CD4-positive, alpha-beta T cell treated with Interleukin-2 at 100 ng/mL for 4 hours (primary cell): ENCODE measurements at regions not wholly inside any gene's neighbourhood (a gene's known extent, or its start where the extent isn't known, plus 50 kb on each side); places are given as distances from the start of the nearest gene placed in this dataset.
"Not testable (repeated sequence)": the region's sequence is repeated elsewhere in the genome, so short reads cannot be mapped to it uniquely, and the experiment has no call there.

Source experiments
- DNase-seq: peaks from one replicate; pipeline ENCODE4 v3.0.0-alpha.2; 2020; ENCODE audit warnings: low spot score

GRCh38 chr3:182261041-182261440 is 532.3 kb upstream of the ATP11B start:
- no peak for DNase-seq

DNA sequence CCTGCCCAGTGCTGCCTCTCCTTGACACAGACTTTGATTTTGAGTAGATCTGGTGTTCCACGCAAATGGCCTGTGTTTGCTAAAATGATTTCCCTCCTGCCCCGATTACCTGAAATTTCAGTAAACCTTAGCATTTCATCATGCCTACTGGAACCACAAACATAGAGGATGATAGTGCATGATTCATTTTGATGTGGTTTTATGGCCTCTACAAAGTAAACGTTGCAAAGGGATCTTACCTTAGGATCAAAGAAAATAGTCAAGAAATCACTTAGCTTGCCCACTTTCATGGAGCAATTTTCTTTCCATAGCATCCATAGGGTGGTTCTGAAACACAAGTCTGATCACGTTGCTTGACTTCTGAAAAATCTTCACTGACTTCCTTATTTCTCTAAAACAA is 524.6 kb upstream of the ATP11B start:
- DNase-seq = no peak

DNA sequence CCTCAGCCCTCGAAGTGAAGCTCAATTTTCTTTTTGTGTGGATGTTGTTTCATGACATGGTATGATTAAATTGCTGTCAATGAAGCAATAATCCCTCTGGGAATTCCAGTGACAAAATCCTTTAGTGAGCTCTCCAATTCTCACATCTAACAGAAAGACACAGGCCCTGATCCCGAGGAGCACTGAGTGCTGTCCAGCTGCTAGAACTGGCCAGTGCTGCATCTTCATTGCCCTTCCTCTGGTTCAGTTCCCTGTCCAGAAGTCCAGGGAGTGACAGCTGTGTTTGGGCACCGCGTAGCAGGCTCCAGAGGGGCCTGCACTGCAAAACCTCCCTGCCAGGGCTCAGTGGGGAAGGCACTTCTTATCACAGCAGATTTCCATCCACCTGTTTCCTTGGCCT is 516.8 kb upstream of the ATP11B start:
- no peak for DNase-seq

DNA sequence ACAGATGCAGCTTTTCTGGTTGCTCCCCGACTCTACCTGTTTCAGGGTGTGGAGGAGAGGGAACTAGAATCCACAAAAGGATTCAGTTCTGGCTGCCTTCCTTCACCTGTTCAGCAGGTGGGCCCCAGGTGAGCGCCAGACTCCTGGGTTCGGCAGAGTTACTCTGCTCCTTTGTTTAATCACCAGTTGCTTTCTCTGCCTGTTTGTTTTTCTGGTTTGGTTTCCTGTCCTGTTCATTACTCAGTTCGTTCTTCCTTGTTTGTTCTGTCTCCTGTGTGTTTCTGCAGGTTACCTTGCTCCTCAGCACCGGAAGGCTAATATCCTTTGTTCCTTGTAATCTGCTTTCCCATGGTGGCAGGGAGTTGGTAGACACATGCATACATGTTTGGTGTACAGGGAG is 508.5 kb upstream of the ATP11B start:
- no peak for DNase-seq

DNA sequence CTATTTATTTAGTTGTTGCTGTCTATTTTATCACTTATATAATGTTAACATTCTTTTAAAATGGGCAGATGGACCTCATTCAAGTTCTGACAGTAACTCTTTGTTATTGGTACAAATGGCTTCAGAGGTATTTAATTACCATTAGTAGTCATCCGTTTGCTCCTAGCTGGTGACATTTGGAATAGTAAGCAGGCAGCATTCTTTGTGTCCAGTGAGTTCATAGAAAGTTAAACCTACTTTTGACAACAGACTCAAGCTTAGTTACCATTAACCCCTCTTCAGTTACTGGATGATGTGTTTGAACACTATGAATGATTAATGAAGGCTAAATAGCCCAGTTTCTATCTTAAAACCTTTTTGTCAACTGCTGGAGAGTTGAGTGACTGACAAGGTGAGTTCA is 500.7 kb upstream of the ATP11B start:
- DNase-seq = no peak

GRCh38 chr3:182294256-182294655 is 499.0 kb upstream of the ATP11B start:
- DNase-seq = no peak

DNA sequence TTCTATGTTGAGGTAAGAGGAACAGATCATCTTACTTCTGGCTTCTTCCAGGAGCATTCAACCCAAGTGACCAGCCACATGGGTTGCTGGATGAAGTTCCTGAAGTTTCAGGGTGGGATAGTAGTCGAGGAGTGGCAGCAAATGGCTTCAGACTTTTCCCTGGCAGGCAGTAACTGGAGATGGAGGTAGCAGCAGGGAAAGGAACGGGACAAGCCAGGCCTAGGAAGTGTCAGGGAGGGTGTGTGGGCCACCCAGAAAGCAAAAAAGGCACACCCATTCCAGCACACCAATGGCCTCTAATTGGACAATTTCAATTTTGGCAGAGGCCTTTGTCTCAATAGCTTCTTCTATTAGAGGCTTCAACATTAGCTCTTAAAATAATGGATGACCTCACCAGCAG is 498.6 kb upstream of the ATP11B start:
- DNase-seq = no peak

DNA sequence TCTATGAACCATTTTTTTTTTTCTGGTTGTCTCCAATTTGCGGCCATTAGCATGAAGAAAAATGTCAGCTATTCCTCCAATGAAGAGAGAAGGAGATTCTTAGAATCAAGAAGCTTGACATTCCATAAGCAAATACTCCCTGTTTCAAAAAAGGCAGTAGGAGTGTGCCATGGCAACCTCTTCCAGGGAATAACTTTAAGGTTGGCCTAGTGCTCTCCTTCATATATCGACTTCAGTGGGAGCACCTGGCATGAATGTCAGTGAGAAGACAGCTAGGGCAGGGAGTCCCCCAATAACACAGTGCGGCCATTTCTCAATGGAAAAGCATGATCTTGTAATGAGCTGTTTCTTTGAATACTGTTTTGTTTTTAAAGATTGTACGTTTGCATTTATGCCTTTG is 493.0 kb upstream of the ATP11B start:
- no peak for DNase-seq

DNA sequence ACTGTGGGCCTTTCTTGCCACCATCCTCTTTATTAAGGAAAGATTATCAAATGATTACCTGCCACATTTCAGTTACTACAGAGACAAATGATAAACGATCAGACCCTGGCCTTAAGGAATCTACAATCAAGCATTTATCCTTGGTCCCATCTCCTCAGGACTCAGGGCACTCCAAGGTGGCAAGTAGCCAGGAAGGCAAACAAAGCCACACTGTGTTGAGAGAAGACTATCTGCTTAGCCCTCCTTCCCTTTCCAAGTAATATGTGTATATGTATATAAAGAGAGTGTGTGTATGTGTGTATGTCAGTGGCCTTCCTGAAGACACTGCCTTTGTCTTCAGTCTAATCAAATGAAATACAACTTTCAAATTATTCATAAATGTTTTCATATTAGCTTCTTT is 490.1 kb upstream of the ATP11B start:
- no peak for DNase-seq

DNA sequence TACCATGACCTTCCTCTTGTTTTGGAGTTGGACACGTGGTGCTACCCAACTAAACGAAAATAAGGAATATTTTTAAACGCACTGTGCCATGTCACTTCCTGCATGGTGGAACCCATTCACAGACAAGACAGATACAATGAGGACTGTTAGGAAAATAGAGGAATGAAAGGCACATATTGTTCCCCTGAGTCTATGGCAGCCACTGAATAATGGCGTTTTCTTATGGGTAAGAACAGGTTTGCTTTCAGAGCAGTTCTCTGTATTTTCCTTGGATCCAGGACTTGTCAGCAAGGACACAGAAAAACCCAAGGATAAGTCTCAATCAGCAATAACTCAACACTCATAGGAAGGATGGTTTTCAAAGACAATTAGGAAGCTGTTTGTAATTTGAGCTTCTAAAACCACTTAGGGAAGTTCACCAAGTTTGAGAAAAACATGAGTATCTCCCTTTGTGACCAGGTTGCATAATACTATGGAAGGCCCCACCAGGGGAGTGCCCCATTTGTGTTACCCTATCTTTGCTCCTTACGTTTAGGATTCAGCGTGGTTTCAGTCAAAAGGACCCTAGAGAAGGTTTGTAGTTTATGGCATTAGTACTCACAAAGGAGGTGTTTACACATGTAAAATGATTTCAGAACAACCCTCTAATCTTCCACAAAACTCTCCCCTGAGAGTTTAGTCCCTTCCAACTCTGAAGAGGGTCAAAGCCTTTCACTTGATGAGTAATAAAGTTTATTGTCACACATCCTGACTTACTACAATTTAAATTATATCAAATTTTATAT is 487.2 kb upstream of the ATP11B start:
- no peak for DNase-seq

DNA sequence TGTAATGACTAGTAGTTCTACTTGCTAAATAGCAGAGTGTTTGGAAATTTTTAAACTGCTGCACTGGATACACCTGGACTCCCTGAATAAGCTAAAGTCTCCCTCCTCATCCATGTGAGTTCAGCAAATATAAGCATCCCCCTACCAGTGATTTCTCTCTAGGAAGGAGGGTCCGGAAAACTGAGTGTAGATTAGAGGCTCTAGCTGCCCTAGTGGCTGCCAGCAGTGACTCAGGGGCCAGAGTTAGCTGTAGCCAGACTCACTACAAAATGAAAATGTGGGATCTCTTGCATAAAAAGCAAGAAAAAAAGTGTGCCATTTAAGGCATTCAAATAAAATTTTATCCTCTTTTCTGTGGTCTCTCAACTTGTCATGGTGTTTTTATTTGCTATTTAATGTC is 485.0 kb upstream of the ATP11B start:
- no peak for DNase-seq

- DNase-seq = no peak
These were observed 484.2 kb upstream of the ATP11B start for GRCh38 chr3:182309120-182309519.

DNA sequence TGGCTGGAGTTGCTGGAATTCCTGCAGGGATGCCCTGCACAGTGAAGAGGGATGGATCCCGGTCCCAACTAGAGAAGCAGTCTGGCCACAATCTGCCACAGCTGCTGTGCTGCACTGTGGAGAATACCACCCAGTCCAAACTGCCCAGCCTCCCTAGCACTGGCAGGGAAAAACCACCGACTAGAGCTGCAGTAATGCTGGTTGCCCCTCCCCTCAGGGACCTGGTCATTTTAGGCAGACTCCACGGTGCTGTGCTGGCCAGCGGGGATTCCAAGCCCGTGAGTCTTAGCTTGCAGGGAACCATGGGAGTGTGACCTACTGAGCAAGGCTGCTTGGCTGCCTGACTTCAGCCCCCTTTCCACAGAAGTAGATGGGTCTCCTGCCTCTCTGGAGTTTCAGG is 478.0 kb upstream of the ATP11B start:
- DNase-seq = no peak

GRCh38 chr3:182323126-182323700 is 470.1 kb upstream of the ATP11B start:
- DNase-seq = no peak

DNA sequence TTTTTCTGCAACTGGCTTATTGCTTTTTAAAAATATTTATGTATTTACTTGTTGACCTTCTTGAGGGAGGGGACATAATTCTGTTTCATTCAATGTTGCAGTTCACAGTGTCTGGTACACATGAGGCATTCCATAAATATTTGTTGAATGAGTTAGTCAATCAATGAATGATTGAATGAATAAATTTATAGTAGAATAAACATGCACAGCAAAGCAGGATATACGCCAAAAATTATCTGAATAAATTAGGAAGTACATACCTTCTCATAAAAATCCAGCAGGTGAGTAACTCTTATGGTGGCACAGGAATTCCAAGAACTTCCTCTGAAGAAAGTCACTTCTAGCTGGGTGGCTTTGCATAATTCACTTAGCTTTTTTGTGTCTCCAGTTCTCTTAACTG is 469.4 kb upstream of the ATP11B start:
- DNase-seq = no peak

DNA sequence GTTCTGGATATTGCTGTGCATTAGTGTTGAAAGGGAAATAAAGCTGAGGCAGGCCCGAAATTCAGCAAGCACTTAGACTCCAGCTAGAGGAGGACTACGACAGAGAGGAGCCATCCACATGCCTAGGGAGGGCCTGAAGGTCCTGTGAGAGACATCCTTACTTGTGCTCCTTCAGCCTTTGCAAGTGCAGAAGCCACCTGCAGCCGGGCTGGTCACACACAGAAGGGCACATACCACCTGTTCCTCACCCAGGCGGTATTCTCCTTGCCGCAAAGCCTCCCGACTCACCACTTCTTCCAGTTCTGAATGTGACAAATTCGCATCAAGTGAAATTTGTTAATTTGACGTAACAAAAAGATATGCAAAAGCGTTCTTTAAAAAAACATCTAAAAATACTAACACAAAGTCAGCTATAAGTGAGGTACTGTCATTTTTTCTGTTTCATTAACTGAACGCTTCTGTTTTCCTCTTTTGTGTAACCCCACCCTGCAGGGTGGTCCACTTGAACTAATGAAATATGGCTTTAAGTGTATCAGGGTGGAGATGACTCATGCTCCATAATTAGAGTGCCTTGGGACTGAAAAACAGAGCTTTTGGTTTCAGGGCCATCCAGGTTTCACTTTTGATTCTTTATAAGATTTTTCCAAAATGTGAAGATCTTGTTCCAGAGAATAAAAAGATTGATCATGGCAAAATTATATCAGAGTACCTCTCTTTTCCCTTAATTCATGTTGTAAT is 467.9 kb upstream of the ATP11B start:
- no peak for DNase-seq

GRCh38 chr3:182327196-182327681 is 466.1 kb upstream of the ATP11B start:
- no peak for DNase-seq

DNA sequence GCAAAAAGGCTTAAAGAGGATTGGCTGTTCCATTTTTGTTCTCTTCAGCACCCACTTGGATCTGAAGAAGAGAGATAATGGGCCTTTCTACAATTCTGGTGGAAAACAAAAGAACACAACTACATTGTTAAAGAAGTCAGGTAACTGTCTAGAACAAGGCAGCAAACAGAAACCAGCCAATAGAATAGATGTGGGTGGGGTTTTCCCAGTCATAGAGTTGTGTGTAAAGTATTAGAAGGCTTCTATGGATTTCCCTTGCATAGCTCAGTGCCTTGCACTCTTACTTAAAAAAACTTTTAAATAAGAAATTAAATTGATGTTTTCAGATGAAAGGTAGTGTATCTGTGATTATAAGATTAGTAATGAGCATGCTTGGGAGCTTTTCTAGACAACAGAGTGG is 462.7 kb upstream of the ATP11B start:
- DNase-seq = no peak

DNA sequence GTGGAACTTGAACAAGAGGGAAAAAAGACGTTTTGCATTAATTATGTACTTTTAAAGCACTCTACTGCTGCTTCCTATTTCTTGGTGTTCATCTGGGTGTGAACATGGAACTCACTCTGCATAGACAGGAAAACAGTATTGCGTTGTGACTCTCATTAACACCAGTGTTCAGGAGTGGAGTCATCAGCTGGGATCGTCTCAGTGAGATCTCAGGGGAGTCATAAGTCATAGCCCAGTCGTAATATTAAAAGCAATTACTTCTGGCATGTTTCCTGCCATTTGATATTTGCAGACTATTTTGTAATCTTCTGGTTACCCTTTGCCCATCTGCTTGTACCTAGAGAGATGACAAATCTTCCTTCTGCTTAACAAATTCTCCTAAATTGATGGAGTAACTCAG is 462.0 kb upstream of the ATP11B start:
- DNase-seq = no peak

DNA sequence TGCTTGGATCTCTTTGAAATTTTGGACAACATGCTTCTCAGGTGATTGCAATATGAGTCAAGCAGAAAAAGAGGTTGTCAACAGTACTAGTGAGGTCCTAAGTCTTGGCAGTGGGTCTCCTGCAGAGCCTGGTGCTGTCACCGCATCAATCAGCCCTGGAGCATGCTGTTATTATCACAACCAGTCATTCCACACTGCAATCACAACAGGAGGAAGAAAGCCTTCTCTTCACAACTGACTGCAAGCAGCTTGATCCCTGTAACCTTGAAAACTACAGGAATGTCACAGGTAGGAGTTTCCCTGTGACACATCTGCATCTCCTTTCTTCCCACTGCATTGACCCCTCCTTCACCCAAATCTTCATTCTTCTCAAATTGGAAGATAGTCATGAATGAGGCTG is 451.1 kb upstream of the ATP11B start:
- no peak for DNase-seq

DNA sequence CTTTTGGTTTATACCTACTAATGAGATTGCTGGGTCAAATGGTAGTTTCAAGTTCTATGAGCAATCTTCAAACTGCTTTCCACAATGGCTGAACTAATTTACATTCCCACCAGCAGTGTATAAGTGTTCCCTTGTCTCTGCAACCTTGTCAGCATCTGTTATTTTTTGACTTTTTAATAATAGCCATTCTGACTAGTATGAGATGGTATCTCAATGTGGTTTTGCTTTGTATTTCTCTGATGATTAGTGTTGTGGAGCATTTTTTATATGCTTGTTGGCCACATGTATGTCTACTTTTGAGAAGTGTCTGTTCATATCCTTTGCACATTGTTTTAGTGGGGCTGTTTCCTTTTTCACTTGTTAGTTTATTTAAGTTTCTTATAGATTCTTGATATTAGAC is 449.3 kb upstream of the ATP11B start:
- DNase-seq = not testable (repeated sequence)

- no peak for DNase-seq
These were observed 444.3 kb upstream of the ATP11B start for GRCh38 chr3:182349051-182349450.

GRCh38 chr3:182349951-182350517 is 443.3 kb upstream of the ATP11B start:
- no peak for DNase-seq
